ENCODE measurements at regions not wholly inside any gene's neighbourhood (a gene's known extent, or its start where the extent isn't known, plus 50 kb on each side); places are given as distances from the start of the nearest gene placed in this dataset.
"Not testable (repeated sequence)": the region's sequence is repeated elsewhere in the genome, so short reads cannot be mapped to it uniquely, and the experiment has no call there.

GRCh38 chr4:66516940-66517339, 846.7 kb upstream of the EPHA5 start:
- no peak for DNase-seq

GRCh38 chr4:66506985-66507384, 836.7 kb upstream of the EPHA5 start:
- no peak for DNase-seq

- no peak for DNase-seq
Measured at GRCh38 chr4:66501997-66502396, 831.7 kb upstream of the EPHA5 start.

GRCh38 chr4:66490729-66491128, 820.4 kb upstream of the EPHA5 start:
- no peak for DNase-seq

- DNase-seq: no peak
Measured at GRCh38 chr4:66489783-66490452, 819.6 kb upstream of the EPHA5 start.

- DNase-seq: no peak
Measured at GRCh38 chr4:66489370-66489769, 819.1 kb upstream of the EPHA5 start.

- no peak for DNase-seq
Measured at GRCh38 chr4:66486068-66486467, 815.8 kb upstream of the EPHA5 start.

GRCh38 chr4:66482186-66482585, 811.9 kb upstream of the EPHA5 start:
- DNase-seq: no peak

- no peak for DNase-seq
Measured at GRCh38 chr4:66475596-66475995, 805.3 kb upstream of the EPHA5 start.

- DNase-seq: no peak
Measured at GRCh38 chr4:66465111-66465510, 794.8 kb upstream of the EPHA5 start.

- DNase-seq: not testable (repeated sequence)
Measured at GRCh38 chr4:66462890-66463289, 792.6 kb upstream of the EPHA5 start.

- DNase-seq: no peak
Measured at GRCh38 chr4:66451741-66452140, 781.5 kb upstream of the EPHA5 start.

GRCh38 chr4:66443008-66443407, 772.7 kb upstream of the EPHA5 start:
- no peak for DNase-seq

GRCh38 chr4:66439508-66439907, 769.2 kb upstream of the EPHA5 start:
- DNase-seq: no peak

GRCh38 chr4:66433706-66434105, 763.4 kb upstream of the EPHA5 start:
- no peak for DNase-seq

- DNase-seq: no peak
Measured at GRCh38 chr4:66430856-66431255, 760.6 kb upstream of the EPHA5 start.

- no peak for DNase-seq
Measured at GRCh38 chr4:66429276-66429675, 759.0 kb upstream of the EPHA5 start.

GRCh38 chr4:66416425-66416824, 746.1 kb upstream of the EPHA5 start:
- DNase-seq: no peak

- DNase-seq: no peak
Measured at GRCh38 chr4:66404141-66404540, 733.9 kb upstream of the EPHA5 start.

GRCh38 chr4:66376921-66377320, 706.6 kb upstream of the EPHA5 start:
- no peak for DNase-seq

- no peak for DNase-seq
Measured at GRCh38 chr4:66376396-66376795, 706.1 kb upstream of the EPHA5 start.

GRCh38 chr4:66373268-66373667, 703.0 kb upstream of the EPHA5 start:
- DNase-seq: no peak

- DNase-seq: no peak
Measured at GRCh38 chr4:66372706-66373105, 702.4 kb upstream of the EPHA5 start.

- no peak for DNase-seq
Measured at GRCh38 chr4:66367043-66367660, 696.9 kb upstream of the EPHA5 start.

GRCh38 chr4:66360395-66360794, 690.1 kb upstream of the EPHA5 start:
- DNase-seq: not testable (repeated sequence)

All from DMS153 (cell line).